Left ventricle myocardium inferior (tissue), 1 donor: ENCODE measurements at regions not wholly inside any gene's neighbourhood (a gene's known extent, or its start where the extent isn't known, plus 50 kb on each side); places are given as distances from the start of the nearest gene placed in this dataset.

Source experiments
- DNase-seq: peaks from one replicate; pipeline ENCODE4 v3.0.0-alpha.2; 2020
- H3K27ac ChIP-seq: fragments of 200-600 bp; replicated peaks from 2 replicates; pipeline ENCODE4 v1.8.0; 2021
- H3K27me3 ChIP-seq: fragments of 200-600 bp; 2 replicates; pipeline ENCODE4 v1.8.0; 2021; ENCODE audit warnings: low read depth
- H3K36me3 ChIP-seq: fragments of 200-600 bp; 2 replicates; pipeline ENCODE4 v1.8.0; 2021
- H3K4me1 ChIP-seq: fragments of 200-600 bp; 2 replicates; pipeline ENCODE4 v1.8.0; 2021
- H3K4me3 ChIP-seq: fragments of 200-600 bp; 2 replicates; pipeline ENCODE4 v1.8.0; 2021; ENCODE audit warnings: mild to moderate bottlenecking, moderate library complexity
- H3K9me3 ChIP-seq: fragments of 200-600 bp; replicated peaks from 2 replicates; pipeline ENCODE4 v1.8.0; 2021
- CTCF ChIP-seq: fragments of 200-600 bp; IDR thresholded peaks from 2 replicates; pipeline ENCODE4 v1.8.0; 2021; ENCODE audit warnings: antibody characterized with exemption, mild to moderate bottlenecking, borderline replicate concordance
- intact Hi-C: fragments of 100-400 bp; cut with micrococcal nuclease; formaldehyde crosslinking; loops from one replicate; pipeline ENCODE4 v1.11.0; 2022
- donor health status: DM: no; HTN: yes; CAD: no; lungs with severe emphysema.

GRCh38 chr20:52410731-52411234 lies 219.2 kb upstream of the ZFP64 start:
- H3K9me3 ChIP-seq = peaks cover 15% of the 10 kb centered on the region
- H3K4me1 ChIP-seq = peaks cover 4% of the 10 kb centered on the region
- H3K27ac ChIP-seq = no peak overlapping the region
- H3K4me3 ChIP-seq = no peak overlapping the region
- no peak for TF ChIP-seq CTCF
- no peak for DNase-seq
- intact Hi-C loops = no loop called here
- H3K27me3 ChIP-seq = peaks cover 5% of the 10 kb centered on the region
- no peaks in the 10 kb centered on the region for H3K36me3 ChIP-seq

GRCh38 chr20:52410182-52410647 lies 218.6 kb upstream of the ZFP64 start:
- TF ChIP-seq CTCF = no peak
- no peaks in the 10 kb centered on the region for H3K36me3 ChIP-seq
- DNase-seq = no peak
- intact Hi-C loops = no loop called here
- H3K27me3 ChIP-seq = peaks cover 5% of the 10 kb centered on the region
- H3K9me3 ChIP-seq = peaks cover 15% of the 10 kb centered on the region
- H3K4me3 ChIP-seq = no peak overlapping the region
- no peak overlapping the region for H3K27ac ChIP-seq
- peaks cover 4% of the 10 kb centered on the region for H3K4me1 ChIP-seq

- Histone ChIP-seq H3K4me3 (no peak overlapping the region), H3K4me1 (peaks cover 4% of the 10 kb centered on the region), H3K27ac (no peak overlapping the region), H3K9me3 (no peaks in the 10 kb centered on the region), H3K27me3 (peaks cover 7% of the 10 kb centered on the region), H3K36me3 (no peaks in the 10 kb centered on the region)
- intact Hi-C loops = no loop called here
- no peak for DNase-seq
- TF ChIP-seq CTCF = no peak
Observed at GRCh38 chr20:52405986-52406385, 214.4 kb upstream of the ZFP64 start.

GRCh38 chr20:52405417-52405816 lies 213.8 kb upstream of the ZFP64 start:
- peaks cover 3% of the 10 kb centered on the region for H3K4me1 ChIP-seq
- no peak for DNase-seq
- H3K36me3 ChIP-seq = no peaks in the 10 kb centered on the region
- TF ChIP-seq CTCF = no peak
- no peaks in the 10 kb centered on the region for H3K9me3 ChIP-seq
- intact Hi-C loops = no loop called here
- H3K27me3 ChIP-seq = peaks cover 5% of the 10 kb centered on the region
- H3K27ac ChIP-seq = no peak overlapping the region
- no peak overlapping the region for H3K4me3 ChIP-seq

GRCh38 chr20:52404671-52405070 lies 213.1 kb upstream of the ZFP64 start:
- no peak for DNase-seq
- TF ChIP-seq CTCF = no peak
- Histone ChIP-seq H3K27ac (no peak overlapping the region), H3K9me3 (no peaks in the 10 kb centered on the region), H3K4me1 (no peaks in the 10 kb centered on the region), H3K4me3 (no peak overlapping the region), H3K27me3 (peaks cover 5% of the 10 kb centered on the region), H3K36me3 (no peaks in the 10 kb centered on the region)
- intact Hi-C loops = no loop called here
